GM21717 (cell line): ENCODE measurements at regions not wholly inside any gene's neighbourhood (a gene's known extent, or its start where the extent isn't known, plus 50 kb on each side); places are given as distances from the start of the nearest gene placed in this dataset.

Experiments
- ATAC-seq: cut with Tn5 transposase; IDR thresholded peaks from one replicate; pipeline ENCODE4 v1.9.1; 2021; ENCODE audit warnings: mild to moderate bottlenecking, moderate library complexity; ENCODE audit not compliant: unreplicated experiment

- ATAC-seq = no peak
Measured at GRCh38 chr6:170162775-170163404, 128.0 kb downstream of the DLL1 start.

- no peak for ATAC-seq
Measured at GRCh38 chr6:170162011-170162774, 128.7 kb downstream of the DLL1 start.

- no peak for ATAC-seq
Measured at GRCh38 chr6:170160628-170161611, 130.0 kb downstream of the DLL1 start.

- ATAC-seq = no peak
Measured at GRCh38 chr6:170160031-170160627, 130.7 kb downstream of the DLL1 start.

- ATAC-seq = no peak
Measured at GRCh38 chr6:170159022-170159965, 131.6 kb downstream of the DLL1 start.

- ATAC-seq = no peak
Measured at GRCh38 chr6:170158296-170159021, 132.4 kb downstream of the DLL1 start.

GRCh38 chr6:170157567-170158218 is 133.2 kb downstream of the DLL1 start:
- ATAC-seq = no peak

GRCh38 chr6:170156448-170157375 is 134.2 kb downstream of the DLL1 start:
- no peak for ATAC-seq

GRCh38 chr6:170155464-170156196 is 135.2 kb downstream of the DLL1 start:
- ATAC-seq = no peak

GRCh38 chr6:170153436-170154319 is 137.2 kb downstream of the DLL1 start:
- no peak for ATAC-seq

GRCh38 chr6:170152989-170153388 is 137.9 kb downstream of the DLL1 start:
- ATAC-seq = no peak

- ATAC-seq = no peak
Measured at GRCh38 chr6:170152124-170152926, 138.6 kb downstream of the DLL1 start.

- ATAC-seq = no peak
Measured at GRCh38 chr6:170151804-170152123, 139.1 kb downstream of the DLL1 start.

GRCh38 chr6:170151321-170151771 is 139.5 kb downstream of the DLL1 start:
- ATAC-seq = no peak

- no peak for ATAC-seq
Measured at GRCh38 chr6:170150590-170150945, 140.3 kb downstream of the DLL1 start.
